Endothelial cell (in vitro differentiated cells): ENCODE measurements at regions not wholly inside any gene's neighbourhood (a gene's known extent, or its start where the extent isn't known, plus 50 kb on each side); places are given as distances from the start of the nearest gene placed in this dataset.

ENCODE experiments used
- DNase-seq: peaks from one replicate; pipeline ENCODE4 v3.0.0; 2021; ENCODE audit warnings: low spot score
- H3K27ac Mint-ChIP-seq: one replicate; pipeline ENCODE4 v1.8.0; 2021; ENCODE audit warnings: mixed read lengths, inconsistent platforms; ENCODE audit not compliant: unreplicated experiment
- H3K27me3 Mint-ChIP-seq: one replicate; pipeline ENCODE4 v1.8.0; 2021; ENCODE audit warnings: mild to moderate bottlenecking, moderate library complexity, mixed read lengths, inconsistent platforms; ENCODE audit not compliant: unreplicated experiment
- H3K36me3 Mint-ChIP-seq: one replicate; pipeline ENCODE4 v1.8.0; 2021; ENCODE audit warnings: mild to moderate bottlenecking, low read depth, mixed read lengths, inconsistent platforms; ENCODE audit not compliant: unreplicated experiment
- H3K4me1 Mint-ChIP-seq: one replicate; pipeline ENCODE4 v1.8.0; 2021; ENCODE audit warnings: mild to moderate bottlenecking, mixed read lengths, inconsistent platforms; ENCODE audit not compliant: unreplicated experiment
- H3K4me3 Mint-ChIP-seq: one replicate; pipeline ENCODE4 v1.8.0; 2021; ENCODE audit warnings: mild to moderate bottlenecking, mixed read lengths, inconsistent platforms; ENCODE audit not compliant: unreplicated experiment
- H3K9me3 Mint-ChIP-seq: one replicate; pipeline ENCODE4 v1.8.0; 2021; ENCODE audit warnings: mixed read lengths, inconsistent platforms; ENCODE audit not compliant: unreplicated experiment
- CTCF ChIP-seq: fragments of 200-600 bp; sonication (generic); IDR thresholded peaks from one replicate; pipeline ENCODE4 v1.5.0; 2021; ENCODE audit warnings: antibody characterized with exemption; ENCODE audit not compliant: unreplicated experiment

GRCh38 chr10:28840971-28841370 is 163.7 kb downstream of the BAMBI start:
- no peak for DNase-seq
- H3K27me3 Mint-ChIP-seq: peaks cover 2% of the 10 kb centered on the region
- no peaks in the 10 kb centered on the region for H3K36me3 Mint-ChIP-seq
- H3K4me1 Mint-ChIP-seq: no peaks in the 10 kb centered on the region
- TF ChIP-seq CTCF: no peak
- no peak overlapping the region for H3K4me3 Mint-ChIP-seq
- no peak overlapping the region for H3K27ac Mint-ChIP-seq
- H3K9me3 Mint-ChIP-seq: no peaks in the 10 kb centered on the region

GRCh38 chr10:28841625-28842024 is 164.3 kb downstream of the BAMBI start:
- no peak for DNase-seq
- Mint-ChIP-seq H3K36me3 (no peaks in the 10 kb centered on the region), H3K27me3 (peaks cover 2% of the 10 kb centered on the region), H3K4me1 (no peaks in the 10 kb centered on the region), H3K9me3 (no peaks in the 10 kb centered on the region), H3K4me3 (no peak overlapping the region), H3K27ac (no peak overlapping the region)
- no peak for TF ChIP-seq CTCF

DNA sequence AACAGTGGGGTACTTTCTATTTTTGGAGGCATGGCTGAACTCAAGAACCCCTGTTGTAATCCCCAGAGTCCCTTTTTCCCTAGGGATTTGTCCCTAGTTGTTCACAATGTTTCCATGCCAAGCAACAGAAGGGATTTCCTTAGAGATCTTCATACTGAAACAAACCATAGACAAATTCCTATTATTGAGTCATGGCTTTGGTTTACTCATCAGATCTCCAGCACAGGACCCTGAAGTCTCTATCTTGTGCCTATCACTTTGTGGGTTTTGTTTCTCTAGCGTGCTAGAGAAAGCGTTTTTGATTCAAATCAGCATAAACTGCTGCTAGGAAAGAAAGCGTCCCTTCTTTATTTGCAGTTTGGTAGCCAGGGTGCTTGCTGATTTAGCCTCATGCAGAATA is 165.0 kb downstream of the BAMBI start:
- DNase-seq: no peak
- no peaks in the 10 kb centered on the region for H3K36me3 Mint-ChIP-seq
- no peak overlapping the region for H3K4me3 Mint-ChIP-seq
- TF ChIP-seq CTCF: no peak
- H3K27me3 Mint-ChIP-seq: peaks cover 2% of the 10 kb centered on the region
- no peaks in the 10 kb centered on the region for H3K4me1 Mint-ChIP-seq
- H3K27ac Mint-ChIP-seq: no peak overlapping the region
- H3K9me3 Mint-ChIP-seq: no peaks in the 10 kb centered on the region

DNA sequence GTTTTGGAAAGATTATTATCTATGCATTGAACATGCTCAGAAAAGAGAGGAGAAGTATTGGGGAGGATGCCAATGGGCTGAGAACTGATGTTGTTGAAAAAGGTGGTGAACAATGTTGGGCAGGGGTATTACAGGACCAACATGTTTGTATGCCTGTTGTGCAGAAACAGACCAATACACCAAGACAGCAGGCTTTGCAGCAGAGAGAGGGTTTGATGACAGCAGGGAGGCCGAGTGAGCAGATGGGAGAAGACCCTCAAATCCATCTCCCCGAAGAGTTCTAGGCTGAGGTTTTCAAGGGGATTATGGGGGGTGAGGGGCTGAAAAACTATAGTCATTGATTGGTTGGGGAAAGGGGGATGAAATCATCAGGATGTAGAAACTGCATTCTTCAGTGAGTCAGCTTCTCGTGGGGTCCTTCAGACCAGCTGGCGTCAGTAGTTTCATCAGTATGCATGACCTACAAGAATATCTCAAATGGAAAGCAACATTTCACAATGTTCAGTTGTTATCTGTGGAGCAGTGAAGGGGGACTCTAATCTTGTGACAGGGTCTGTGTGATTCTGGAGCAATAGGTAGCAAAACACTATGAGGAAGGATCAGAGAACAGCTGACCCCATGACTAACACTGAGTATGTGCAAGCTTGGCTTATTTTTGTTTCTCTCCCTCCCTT is 167.8 kb downstream of the BAMBI start:
- no peak for DNase-seq
- Mint-ChIP-seq H3K36me3 (no peaks in the 10 kb centered on the region), H3K27ac (no peak overlapping the region), H3K4me1 (no peaks in the 10 kb centered on the region), H3K4me3 (no peak overlapping the region), H3K9me3 (no peaks in the 10 kb centered on the region), H3K27me3 (peaks cover 4% of the 10 kb centered on the region)
- no peak for TF ChIP-seq CTCF

DNA sequence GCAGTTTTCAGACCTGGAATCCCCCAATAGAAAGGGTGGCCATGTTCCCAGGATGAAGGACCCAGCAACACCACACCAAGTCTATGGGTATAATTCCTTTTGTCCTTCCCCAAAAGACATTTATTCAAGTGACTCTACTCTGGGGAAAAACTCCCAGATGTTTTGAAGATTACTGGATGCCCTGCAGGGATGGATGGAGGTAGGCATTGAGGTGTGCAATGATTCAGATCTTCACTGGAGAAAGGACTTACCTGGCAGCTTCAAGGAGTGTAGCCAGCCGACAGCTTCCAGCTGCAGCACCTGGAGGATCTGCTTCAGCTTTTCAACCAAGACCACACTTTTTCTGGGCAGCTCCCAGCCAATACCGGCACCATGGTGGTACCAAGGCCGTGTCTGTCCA is 172.0 kb downstream of the BAMBI start:
- peaks cover 3% of the 10 kb centered on the region for H3K4me1 Mint-ChIP-seq
- no peaks in the 10 kb centered on the region for H3K36me3 Mint-ChIP-seq
- H3K27me3 Mint-ChIP-seq: peaks cover 2% of the 10 kb centered on the region
- no peak for TF ChIP-seq CTCF
- H3K9me3 Mint-ChIP-seq: no peaks in the 10 kb centered on the region
- H3K27ac Mint-ChIP-seq: no peak overlapping the region
- no peak overlapping the region for H3K4me3 Mint-ChIP-seq
- no peak for DNase-seq
